CD4-positive, alpha-beta T cell treated with Interleukin-12 subunit alpha and Interleukin-12 subunit beta, for 1 hour (primary cell): ENCODE measurements at regions not wholly inside any gene's neighbourhood (a gene's known extent, or its start where the extent isn't known, plus 50 kb on each side); places are given as distances from the start of the nearest gene placed in this dataset.

Source experiments
- DNase-seq: peaks from one replicate; pipeline ENCODE4 v3.0.0-alpha.2; 2020

GRCh38 chr1:4600615-4601460, 53.6 kb upstream of the AJAP1 start:
- no peak for DNase-seq

GRCh38 chr1:4601941-4602340, 52.5 kb upstream of the AJAP1 start:
- DNase-seq, result no peak

- no peak for DNase-seq
Observed at GRCh38 chr1:4602462-4603294, 51.7 kb upstream of the AJAP1 start.

GRCh38 chr1:4603295-4604110, 50.9 kb upstream of the AJAP1 start:
- no peak for DNase-seq
